Hematopoietic multipotent progenitor cell (in vitro differentiated cells): ENCODE measurements at regions not wholly inside any gene's neighbourhood (a gene's known extent, or its start where the extent isn't known, plus 50 kb on each side); places are given as distances from the start of the nearest gene placed in this dataset. TPM values are rescaled to one million over a fixed set of nuclear protein-coding genes. Genes with fewer than 3 reads are reported as not detected.

Experiments
- small RNA-seq: library from RNA; depleted of rRNA; stranded (forward); fragments of <200 nt; gene quantifications from one replicate; pipeline ENCODE3, GENCODE V24; 2012

Small RNA genes lying in the stretch of these regions (small RNA-seq; reads per million reads assigned to genes)
- not detected for gene MIR4472-2
